ENCODE measurements at regions not wholly inside any gene's neighbourhood (a gene's known extent, or its start where the extent isn't known, plus 50 kb on each side); places are given as distances from the start of the nearest gene placed in this dataset.

- no peak for TF ChIP-seq CTCF (IDR thresholded peaks at IDR 0.05)
These were observed 121.5 kb upstream of the CNR1 start for GRCh38 chr6:88287696-88288095.

DNA sequence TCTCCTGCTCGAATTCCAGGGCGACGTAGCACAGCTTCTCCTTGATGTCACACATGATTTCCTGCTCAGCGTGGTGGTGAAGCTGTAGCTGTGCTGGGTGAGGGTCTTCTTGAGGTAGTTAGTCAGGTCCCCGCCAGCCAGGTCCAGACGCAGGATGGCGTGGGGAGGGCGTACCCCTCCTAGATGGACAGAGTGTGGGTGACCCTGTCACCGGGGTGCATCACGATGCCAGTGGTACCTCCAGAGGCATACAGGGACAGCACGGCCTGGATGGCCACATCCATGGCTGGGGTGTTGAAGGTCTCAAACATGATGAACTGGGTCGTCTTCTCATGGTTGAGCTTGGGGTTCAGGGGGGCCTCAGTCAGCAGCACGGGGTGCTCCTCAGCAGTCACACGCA, 110.2 kb upstream of the CNR1 start:
- TF ChIP-seq CTCF (IDR thresholded peaks at IDR 0.05) = no peak

- TF ChIP-seq CTCF (IDR thresholded peaks at IDR 0.05) = no peak
These were observed 102.4 kb upstream of the CNR1 start for GRCh38 chr6:88268508-88268907.

DNA sequence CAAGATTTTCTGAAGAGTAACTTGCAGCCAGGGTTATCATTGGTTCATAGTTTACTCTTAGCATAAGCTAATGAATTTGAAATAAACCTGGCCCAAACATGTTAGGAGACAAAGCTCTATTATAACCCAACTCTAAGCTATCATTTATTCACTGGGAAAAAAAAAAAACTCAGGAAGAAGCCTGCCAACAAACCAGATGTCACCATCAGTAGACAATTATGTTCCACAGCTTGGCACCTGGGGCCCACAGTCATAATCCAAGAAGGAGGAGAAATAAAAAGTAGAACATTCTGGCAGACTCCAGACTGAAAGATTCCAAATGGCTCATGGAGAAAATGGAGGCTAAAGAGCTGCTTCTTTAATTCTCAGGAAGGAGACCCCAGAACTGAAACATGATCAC, 100.0 kb upstream of the CNR1 start:
- TF ChIP-seq CTCF (IDR thresholded peaks at IDR 0.05) = no peak

DNA sequence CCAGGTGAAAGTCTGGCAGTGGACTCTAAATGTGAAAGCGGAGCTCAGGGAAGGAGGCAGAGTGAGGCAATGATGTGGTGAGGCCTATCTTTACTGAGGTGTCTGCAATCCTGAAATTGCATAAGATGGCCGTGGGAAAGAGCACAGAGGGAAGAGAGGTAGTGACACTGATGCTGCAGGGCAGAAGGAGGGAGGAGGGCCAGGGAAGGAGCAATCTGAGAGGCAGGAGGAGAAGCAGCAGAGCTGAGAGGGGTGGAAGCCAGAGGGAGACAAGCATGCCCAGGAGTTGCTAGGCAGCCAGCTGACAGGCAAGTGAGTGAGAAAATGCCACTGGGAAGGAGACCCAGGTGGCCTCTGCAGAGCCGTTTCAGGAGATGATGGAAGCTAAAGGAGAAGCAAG, 97.4 kb upstream of the CNR1 start:
- TF ChIP-seq CTCF (IDR thresholded peaks at IDR 0.05) = no peak

DNA sequence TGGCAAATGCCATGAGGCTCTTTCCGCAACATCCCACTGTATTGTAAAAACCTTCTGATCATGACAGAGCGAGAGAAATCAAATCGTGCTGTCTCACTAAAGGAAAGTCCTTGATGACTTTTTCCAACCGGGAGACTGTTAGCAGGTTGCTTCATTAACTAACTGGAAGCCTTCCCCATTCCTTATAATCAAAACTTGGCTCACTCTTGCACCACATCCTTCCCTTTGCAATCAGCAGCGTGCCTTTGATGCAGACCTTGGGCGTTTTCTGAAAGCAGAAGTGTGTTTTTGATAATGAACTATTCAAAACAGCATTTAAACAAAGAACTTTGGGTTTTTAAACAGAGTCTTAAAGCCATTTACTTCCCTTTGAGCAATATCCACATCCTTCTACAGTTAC, 96.2 kb upstream of the CNR1 start:
- TF ChIP-seq CTCF (IDR thresholded peaks at IDR 0.05) = no peak

DNA sequence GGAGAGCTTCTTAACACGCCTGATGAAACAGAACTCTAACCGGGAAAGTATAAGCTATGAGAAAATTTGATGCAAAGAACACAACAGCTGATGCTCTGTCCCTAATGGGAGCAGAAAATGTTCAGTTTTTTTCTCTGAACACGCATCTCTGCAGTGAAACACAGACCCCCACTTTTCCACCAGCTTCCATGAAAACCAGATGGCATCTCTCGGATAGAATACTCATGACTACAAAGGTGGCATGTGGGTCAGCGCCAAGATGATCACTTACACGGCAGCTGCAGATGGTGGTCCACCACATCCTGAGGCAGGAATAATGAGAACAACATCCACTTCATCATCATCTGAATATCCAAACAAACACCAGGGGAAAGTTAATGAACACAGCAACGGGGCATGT, 85.2 kb upstream of the CNR1 start:
- no peak for TF ChIP-seq CTCF (IDR thresholded peaks at IDR 0.05)

DNA sequence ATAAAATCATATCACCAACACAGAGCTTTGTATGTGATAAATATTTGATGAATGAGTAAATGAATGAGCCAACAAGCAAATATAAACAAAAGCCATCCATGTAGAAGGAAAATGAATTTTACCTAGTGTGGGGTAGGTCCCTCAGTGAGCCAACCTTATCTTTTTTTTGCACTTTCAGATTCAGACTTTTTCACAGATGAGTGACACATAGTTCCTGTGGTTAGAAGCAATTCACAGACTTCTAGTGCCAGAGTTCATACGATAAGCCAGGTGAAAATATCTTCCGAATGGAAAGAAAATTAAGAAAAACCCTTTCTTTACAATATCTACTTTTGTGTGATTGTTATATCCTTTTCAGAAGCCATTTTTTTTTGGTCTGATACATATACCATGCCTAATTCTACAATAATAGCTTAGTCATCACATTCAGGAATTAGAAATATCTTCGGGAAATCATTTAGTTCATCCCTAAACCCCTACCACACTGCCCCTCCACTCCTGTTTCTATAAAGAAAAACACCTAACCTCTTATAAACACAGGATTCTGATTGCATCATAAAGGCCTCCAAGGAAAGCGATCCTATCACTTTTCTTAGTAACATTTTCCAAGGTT, 82.7 kb upstream of the CNR1 start:
- no peak for TF ChIP-seq CTCF (IDR thresholded peaks at IDR 0.05)
